PC-3 (cell line): ENCODE measurements at regions not wholly inside any gene's neighbourhood (a gene's known extent, or its start where the extent isn't known, plus 50 kb on each side); places are given as distances from the start of the nearest gene placed in this dataset.

Source experiments
- EZH2phosphoT487 ChIP-seq: fragments of 300-600 bp; sonication (generic); IDR thresholded peaks from 2 replicates; pipeline ENCODE4 v1.6.1; 2018; ENCODE audit warnings: mild to moderate bottlenecking, antibody characterized with exemption, low read length, borderline replicate concordance
- TF ChIP-seq, protein P1 (sequence below): fragments of 300-600 bp; sonication (generic); conservative IDR thresholded peaks from 2 replicates; pipeline ENCODE4 v1.5.1; 2017; ENCODE audit warnings: antibody characterized with exemption, low read depth, mild to moderate bottlenecking, low read length

GRCh38 chr14:24725311-24725710 is 91.3 kb upstream of the GZMB start:
- TF ChIP-seq, protein P1, sequence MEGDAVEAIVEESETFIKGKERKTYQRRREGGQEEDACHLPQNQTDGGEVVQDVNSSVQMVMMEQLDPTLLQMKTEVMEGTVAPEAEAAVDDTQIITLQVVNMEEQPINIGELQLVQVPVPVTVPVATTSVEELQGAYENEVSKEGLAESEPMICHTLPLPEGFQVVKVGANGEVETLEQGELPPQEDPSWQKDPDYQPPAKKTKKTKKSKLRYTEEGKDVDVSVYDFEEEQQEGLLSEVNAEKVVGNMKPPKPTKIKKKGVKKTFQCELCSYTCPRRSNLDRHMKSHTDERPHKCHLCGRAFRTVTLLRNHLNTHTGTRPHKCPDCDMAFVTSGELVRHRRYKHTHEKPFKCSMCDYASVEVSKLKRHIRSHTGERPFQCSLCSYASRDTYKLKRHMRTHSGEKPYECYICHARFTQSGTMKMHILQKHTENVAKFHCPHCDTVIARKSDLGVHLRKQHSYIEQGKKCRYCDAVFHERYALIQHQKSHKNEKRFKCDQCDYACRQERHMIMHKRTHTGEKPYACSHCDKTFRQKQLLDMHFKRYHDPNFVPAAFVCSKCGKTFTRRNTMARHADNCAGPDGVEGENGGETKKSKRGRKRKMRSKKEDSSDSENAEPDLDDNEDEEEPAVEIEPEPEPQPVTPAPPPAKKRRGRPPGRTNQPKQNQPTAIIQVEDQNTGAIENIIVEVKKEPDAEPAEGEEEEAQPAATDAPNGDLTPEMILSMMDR: no peak
- no peak for TF ChIP-seq EZH2phosphoT487
